ENCODE measurements at regions not wholly inside any gene's neighbourhood (a gene's known extent, or its start where the extent isn't known, plus 50 kb on each side); places are given as distances from the start of the nearest gene placed in this dataset.

GRCh38 chr11:27281276-27281675 is 81.7 kb downstream of the CCDC34 start:
- TF ChIP-seq CTCF (IDR thresholded peaks at IDR 0.05) = no peak
- no peak for TF ChIP-seq POLR2A (IDR thresholded peaks at IDR 0.05)

Measured in uterus (tissue), 2 donors.